ENCODE measurements at regions not wholly inside any gene's neighbourhood (a gene's known extent, or its start where the extent isn't known, plus 50 kb on each side); places are given as distances from the start of the nearest gene placed in this dataset.

DNA sequence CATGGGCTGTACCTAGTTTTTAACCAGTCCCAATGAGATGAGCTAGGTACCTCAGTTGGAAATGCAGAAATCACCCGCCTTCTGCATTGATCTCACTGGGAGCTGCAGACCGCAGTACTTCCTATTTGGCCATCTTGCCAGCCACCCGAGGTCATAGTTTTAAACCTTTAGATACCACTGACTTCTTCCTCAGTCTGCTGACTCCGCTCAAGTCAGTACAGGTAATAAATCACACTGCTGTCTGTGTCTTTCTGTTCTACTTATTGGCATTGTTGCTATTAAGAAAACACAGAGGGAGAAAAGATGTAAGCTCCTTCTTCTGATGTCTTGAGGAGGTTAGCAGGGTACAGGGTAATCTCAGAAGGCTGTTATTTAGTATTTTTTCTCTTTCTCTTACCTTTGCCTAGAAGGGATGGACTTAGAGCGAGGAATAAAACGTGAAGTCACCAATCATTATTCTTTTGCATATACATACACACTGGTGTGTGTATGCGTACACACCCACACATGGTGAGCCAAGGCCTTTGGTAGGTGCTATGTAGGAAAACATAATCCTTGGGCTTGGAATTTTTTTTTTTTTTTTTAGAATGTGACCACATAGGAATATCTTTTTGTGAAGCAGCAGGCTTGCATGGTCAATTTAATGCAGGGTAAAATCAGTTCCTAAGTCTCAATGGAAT is 197.2 kb downstream of the EDEM1 start:
- H3K4me1 Mint-ChIP-seq (ENCODE audit: low read depth), result no peaks in the 10 kb centered on the region
- H3K27me3 Mint-ChIP-seq, result peaks cover 6% of the 10 kb centered on the region
- H3K9me3 Mint-ChIP-seq, result peaks cover 2% of the 10 kb centered on the region
- H3K4me3 Mint-ChIP-seq, result no peak overlapping the region
- no peak for DNase-seq
- POLR2A ChIA-PET, result interaction anchor here (0.7 kb wide), 1 partner anchor 22 kb away, joined by 3 read pairs; no protein-coding TSS in a partner anchor
- no peak for ATAC-seq
- TF ChIP-seq CTCF (IDR thresholded peaks at IDR 0.05), result no peak
- CTCF ChIA-PET, result no interaction called here
- intact Hi-C loops (cut with micrococcal nuclease), result no loop called here
- no peak overlapping the region for H3K27ac Mint-ChIP-seq
- H3K36me3 Mint-ChIP-seq (ENCODE audit: low read depth), result no peaks in the 10 kb centered on the region

GRCh38 chr3:5388091-5388490 is 200.6 kb downstream of the EDEM1 start:
- H3K4me3 Mint-ChIP-seq, result no peak overlapping the region
- DNase-seq (no peak), ATAC-seq (no peak)
- POLR2A ChIA-PET, result no interaction called here
- no peaks in the 10 kb centered on the region for H3K36me3 Mint-ChIP-seq (ENCODE audit: low read depth)
- no peaks in the 10 kb centered on the region for H3K4me1 Mint-ChIP-seq (ENCODE audit: low read depth)
- intact Hi-C loops (cut with micrococcal nuclease), result no loop called here
- H3K27ac Mint-ChIP-seq, result no peak overlapping the region
- CTCF ChIA-PET, result no interaction called here
- no peaks in the 10 kb centered on the region for H3K9me3 Mint-ChIP-seq
- peaks cover 3% of the 10 kb centered on the region for H3K27me3 Mint-ChIP-seq
- no peak for TF ChIP-seq CTCF (IDR thresholded peaks at IDR 0.05)

DNA sequence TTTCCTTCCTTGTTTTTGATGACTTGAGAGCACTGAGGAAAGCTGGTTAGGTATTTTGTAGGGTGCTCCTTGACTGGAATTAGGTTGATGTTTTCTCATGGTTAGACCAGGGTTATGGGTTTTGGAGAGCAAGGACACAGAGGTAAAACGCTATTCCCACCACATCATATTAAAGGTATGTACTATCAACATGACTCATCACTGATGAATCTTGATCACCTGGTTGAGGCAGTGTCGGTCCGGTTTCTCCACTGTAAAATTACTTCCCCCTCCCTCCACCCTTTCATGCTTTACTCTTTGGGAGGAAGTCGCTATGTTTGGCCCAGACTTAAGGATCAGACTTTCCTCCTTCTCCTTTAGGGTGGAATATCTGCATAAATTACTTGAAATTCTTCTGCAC is 201.6 kb downstream of the EDEM1 start:
- Mint-ChIP-seq H3K4me3 (no peak overlapping the region), H3K4me1 (ENCODE audit: low read depth) (no peaks in the 10 kb centered on the region), H3K27ac (no peak overlapping the region), H3K36me3 (ENCODE audit: low read depth) (no peaks in the 10 kb centered on the region), H3K27me3 (peaks cover 3% of the 10 kb centered on the region), H3K9me3 (no peaks in the 10 kb centered on the region)
- POLR2A ChIA-PET, result no interaction called here
- ATAC-seq (no peak), DNase-seq (no peak)
- no peak for TF ChIP-seq CTCF (IDR thresholded peaks at IDR 0.05)
- CTCF ChIA-PET, result no interaction called here
- intact Hi-C loops (cut with micrococcal nuclease), result no loop called here

DNA sequence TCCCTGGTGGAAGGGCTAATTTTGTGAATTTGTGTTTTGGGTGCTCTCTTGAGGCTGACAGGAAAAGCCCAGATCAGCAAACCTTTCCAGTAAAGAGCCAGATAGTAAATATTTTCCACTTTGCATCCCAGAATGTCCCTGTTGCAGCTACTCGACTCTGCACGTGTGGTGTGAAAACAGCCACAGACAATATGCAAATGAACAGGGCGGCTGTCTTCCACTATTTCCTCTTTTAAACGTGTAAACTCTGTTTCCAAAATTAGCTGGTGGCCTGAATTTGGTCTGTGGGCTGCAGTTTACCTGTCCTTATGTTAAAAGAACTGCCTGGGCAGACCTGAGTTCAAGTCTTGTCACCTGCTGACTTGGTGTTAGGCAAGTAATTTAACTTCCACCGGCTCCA is 202.7 kb downstream of the EDEM1 start:
- no peaks in the 10 kb centered on the region for H3K4me1 Mint-ChIP-seq (ENCODE audit: low read depth)
- no peaks in the 10 kb centered on the region for H3K36me3 Mint-ChIP-seq (ENCODE audit: low read depth)
- ChIA-PET CTCF (interaction anchor here (1.3 kb wide), 1 partner anchor 37 kb away, joined by 6 read pairs; no protein-coding TSS in a partner anchor), POLR2A (no interaction called here)
- H3K9me3 Mint-ChIP-seq, result no peaks in the 10 kb centered on the region
- DNase-seq, result no peak
- no peak overlapping the region for H3K4me3 Mint-ChIP-seq
- no peak for ATAC-seq
- intact Hi-C loops (cut with micrococcal nuclease), result no loop called here
- TF ChIP-seq CTCF (IDR thresholded peaks at IDR 0.05), result no peak
- no peak overlapping the region for H3K27ac Mint-ChIP-seq
- peaks cover 3% of the 10 kb centered on the region for H3K27me3 Mint-ChIP-seq

DNA sequence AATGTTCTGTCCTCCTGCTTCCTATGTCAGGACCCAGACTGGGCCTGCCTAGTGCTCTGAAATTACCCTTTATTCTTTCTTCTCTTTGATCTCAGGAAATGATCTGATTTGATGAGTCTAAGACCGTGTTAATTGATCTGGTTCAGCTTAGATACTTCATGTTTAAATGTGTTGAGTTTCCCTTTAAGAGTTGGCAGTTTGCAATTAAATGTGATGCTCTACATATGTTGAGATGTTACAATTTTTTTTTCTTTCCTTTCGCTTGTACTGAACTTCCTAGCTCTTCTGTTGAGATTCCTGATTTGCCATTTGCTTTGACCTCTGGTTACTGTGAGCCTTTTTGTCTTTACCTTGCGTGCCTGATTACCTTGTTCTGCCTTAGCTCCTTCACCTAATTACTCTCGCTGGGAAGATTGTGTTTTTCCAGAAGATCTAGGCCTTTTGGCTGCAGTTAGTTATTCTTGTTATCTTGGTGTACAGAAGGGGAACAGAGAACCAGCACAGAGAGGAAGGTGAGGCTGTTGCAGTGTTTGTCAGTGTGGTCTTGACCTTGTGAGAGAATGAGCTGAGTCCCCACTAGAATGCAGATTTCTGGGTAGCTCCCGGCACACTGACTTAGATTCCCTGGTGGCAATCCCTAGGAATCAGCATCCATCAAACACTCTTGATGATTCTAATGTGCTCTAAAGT is 203.6 kb downstream of the EDEM1 start:
- intact Hi-C loops (cut with micrococcal nuclease), result no loop called here
- Mint-ChIP-seq H3K36me3 (ENCODE audit: low read depth) (no peaks in the 10 kb centered on the region), H3K9me3 (no peaks in the 10 kb centered on the region), H3K27ac (no peak overlapping the region), H3K4me1 (ENCODE audit: low read depth) (no peaks in the 10 kb centered on the region), H3K4me3 (no peak overlapping the region), H3K27me3 (peaks cover 3% of the 10 kb centered on the region)
- POLR2A ChIA-PET, result no interaction called here
- CTCF ChIA-PET, result interaction anchor here (1.3 kb wide), 1 partner anchor 36 kb away, joined by 6 read pairs; no protein-coding TSS in a partner anchor
- no peak for ATAC-seq
- DNase-seq, result no peak
- TF ChIP-seq CTCF (IDR thresholded peaks at IDR 0.05), result no peak
